DOHH2 (cell line): ENCODE measurements at regions not wholly inside any gene's neighbourhood (a gene's known extent, or its start where the extent isn't known, plus 50 kb on each side); places are given as distances from the start of the nearest gene placed in this dataset.

ENCODE experiments used
- H3F3A ChIP-seq: fragments of 200-600 bp; sonication (generic), shearing (Covaris generic); 2 replicates; pipeline ENCODE4 v1.6.0; 2016; ENCODE audit warnings: antibody characterized with exemption, mild to moderate bottlenecking; ENCODE audit not compliant: control insufficient read depth, insufficient read depth
- H3K27ac ChIP-seq: fragments of 200-600 bp; sonication (generic); 2 replicates; pipeline ENCODE4 v1.5.1; 2014; ENCODE audit warnings: low read depth, mild to moderate bottlenecking, low read length, moderate library complexity
- H3K27me3 ChIP-seq: fragments of 200-600 bp; sonication (generic); 2 replicates; pipeline ENCODE4 v1.6.1; 2014; ENCODE audit warnings: mild to moderate bottlenecking, low read length, mixed read lengths; ENCODE audit not compliant: control insufficient read depth
- H3K36me3 ChIP-seq: fragments of 200-600 bp; sonication (generic); 2 replicates; pipeline ENCODE4 v1.6.1; 2014; ENCODE audit warnings: mild to moderate bottlenecking, low read length, moderate library complexity, mixed read lengths; ENCODE audit not compliant: control insufficient read depth
- H3K4me1 ChIP-seq: fragments of 200-600 bp; sonication (generic); 2 replicates; pipeline ENCODE4 v1.6.1; 2014; ENCODE audit warnings: mild to moderate bottlenecking, low read length, mixed read lengths; ENCODE audit not compliant: control insufficient read depth
- H3K4me2 ChIP-seq: fragments of 200-600 bp; sonication (generic); 2 replicates; pipeline ENCODE4 v1.6.0; 2014; ENCODE audit warnings: mild to moderate bottlenecking, low read length, moderate library complexity
- H3K4me3 ChIP-seq: fragments of 200-600 bp; sonication (generic); 2 replicates; pipeline ENCODE4 v1.5.1; 2014; ENCODE audit warnings: mild to moderate bottlenecking, low read length, mixed read lengths
- H3K79me2 ChIP-seq: fragments of 200-600 bp; sonication (generic); 2 replicates; pipeline ENCODE4 v1.6.1; 2014; ENCODE audit warnings: mild to moderate bottlenecking, low read length, mixed read lengths; ENCODE audit not compliant: control insufficient read depth
- H3K9me2 ChIP-seq: fragments of 200-600 bp; sonication (generic); replicated peaks from 2 replicates; pipeline ENCODE4 v1.6.1; 2014; ENCODE audit warnings: mild to moderate bottlenecking, low read length, mixed read lengths; ENCODE audit not compliant: control insufficient read depth
- H3K9me3 ChIP-seq: fragments of 200-600 bp; sonication (generic); 2 replicates; pipeline ENCODE4 v1.6.1; 2014; ENCODE audit warnings: antibody characterized with exemption, low read length, mixed read lengths; ENCODE audit not compliant: control insufficient read depth, insufficient read depth
- H4K20me1 ChIP-seq: fragments of 200-600 bp; sonication (generic); 2 replicates; pipeline ENCODE4 v1.6.0; 2014; ENCODE audit warnings: low read depth, mild to moderate bottlenecking, antibody characterized with exemption, low read length, moderate library complexity; ENCODE audit not compliant: control insufficient read depth, insufficient read depth
- EZH2phosphoT487 ChIP-seq: fragments of 200-600 bp; sonication (generic); IDR thresholded peaks from 2 replicates; pipeline ENCODE4 v1.6.1; 2017; ENCODE audit warnings: borderline replicate concordance, mild to moderate bottlenecking, antibody characterized with exemption, low read length, moderate library complexity, mixed read lengths
- TF ChIP-seq, protein P1 (sequence below): fragments of 200-600 bp; sonication (generic); IDR thresholded peaks from one replicate; pipeline ENCODE4 v1.5.1; 2014; ENCODE audit warnings: antibody characterized with exemption, mild to moderate bottlenecking, low read depth, low read length; ENCODE audit not compliant: poor library complexity, severe bottlenecking

DNA sequence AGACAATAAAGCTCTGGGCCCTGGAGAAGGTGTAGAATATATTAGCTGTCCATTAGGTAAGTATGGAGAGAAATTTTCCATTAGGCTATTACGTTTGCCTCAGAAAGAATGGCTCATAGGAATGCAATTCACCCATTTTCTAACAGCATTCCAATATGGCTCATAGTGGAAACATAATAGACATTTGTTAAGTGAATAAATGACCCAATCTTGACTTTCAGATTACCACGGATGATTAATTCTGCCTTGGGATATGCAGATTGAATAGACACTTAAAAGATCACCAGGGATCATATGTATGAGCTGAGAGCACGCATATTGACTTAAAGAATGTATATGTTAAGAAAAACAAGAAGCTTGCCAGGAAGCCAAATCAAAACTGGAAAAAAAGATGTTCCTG lies 209.1 kb upstream of the CDYL start:
- no peaks in the 10 kb centered on the region for H3K79me2 ChIP-seq
- no peak overlapping the region for H3K27ac ChIP-seq
- TF ChIP-seq EZH2phosphoT487: no peak
- TF ChIP-seq, protein P1, sequence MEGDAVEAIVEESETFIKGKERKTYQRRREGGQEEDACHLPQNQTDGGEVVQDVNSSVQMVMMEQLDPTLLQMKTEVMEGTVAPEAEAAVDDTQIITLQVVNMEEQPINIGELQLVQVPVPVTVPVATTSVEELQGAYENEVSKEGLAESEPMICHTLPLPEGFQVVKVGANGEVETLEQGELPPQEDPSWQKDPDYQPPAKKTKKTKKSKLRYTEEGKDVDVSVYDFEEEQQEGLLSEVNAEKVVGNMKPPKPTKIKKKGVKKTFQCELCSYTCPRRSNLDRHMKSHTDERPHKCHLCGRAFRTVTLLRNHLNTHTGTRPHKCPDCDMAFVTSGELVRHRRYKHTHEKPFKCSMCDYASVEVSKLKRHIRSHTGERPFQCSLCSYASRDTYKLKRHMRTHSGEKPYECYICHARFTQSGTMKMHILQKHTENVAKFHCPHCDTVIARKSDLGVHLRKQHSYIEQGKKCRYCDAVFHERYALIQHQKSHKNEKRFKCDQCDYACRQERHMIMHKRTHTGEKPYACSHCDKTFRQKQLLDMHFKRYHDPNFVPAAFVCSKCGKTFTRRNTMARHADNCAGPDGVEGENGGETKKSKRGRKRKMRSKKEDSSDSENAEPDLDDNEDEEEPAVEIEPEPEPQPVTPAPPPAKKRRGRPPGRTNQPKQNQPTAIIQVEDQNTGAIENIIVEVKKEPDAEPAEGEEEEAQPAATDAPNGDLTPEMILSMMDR: no peak
- no peaks in the 10 kb centered on the region for H4K20me1 ChIP-seq
- H3F3A ChIP-seq: no peaks in the 10 kb centered on the region
- H3K36me3 ChIP-seq: no peaks in the 10 kb centered on the region
- no peaks in the 10 kb centered on the region for H3K4me1 ChIP-seq
- H3K27me3 ChIP-seq: 0 out of 2 replicates have a peak, but pooled peaks cover 2% of the 10 kb centered on the region
- no peak overlapping the region for H3K4me2 ChIP-seq
- H3K9me3 ChIP-seq: peaks cover 3% of the 10 kb centered on the region; the same call in 1 of the 2 replicates
- H3K4me3 ChIP-seq: no peak overlapping the region
- H3K9me2 ChIP-seq: no peaks in the 10 kb centered on the region

DNA sequence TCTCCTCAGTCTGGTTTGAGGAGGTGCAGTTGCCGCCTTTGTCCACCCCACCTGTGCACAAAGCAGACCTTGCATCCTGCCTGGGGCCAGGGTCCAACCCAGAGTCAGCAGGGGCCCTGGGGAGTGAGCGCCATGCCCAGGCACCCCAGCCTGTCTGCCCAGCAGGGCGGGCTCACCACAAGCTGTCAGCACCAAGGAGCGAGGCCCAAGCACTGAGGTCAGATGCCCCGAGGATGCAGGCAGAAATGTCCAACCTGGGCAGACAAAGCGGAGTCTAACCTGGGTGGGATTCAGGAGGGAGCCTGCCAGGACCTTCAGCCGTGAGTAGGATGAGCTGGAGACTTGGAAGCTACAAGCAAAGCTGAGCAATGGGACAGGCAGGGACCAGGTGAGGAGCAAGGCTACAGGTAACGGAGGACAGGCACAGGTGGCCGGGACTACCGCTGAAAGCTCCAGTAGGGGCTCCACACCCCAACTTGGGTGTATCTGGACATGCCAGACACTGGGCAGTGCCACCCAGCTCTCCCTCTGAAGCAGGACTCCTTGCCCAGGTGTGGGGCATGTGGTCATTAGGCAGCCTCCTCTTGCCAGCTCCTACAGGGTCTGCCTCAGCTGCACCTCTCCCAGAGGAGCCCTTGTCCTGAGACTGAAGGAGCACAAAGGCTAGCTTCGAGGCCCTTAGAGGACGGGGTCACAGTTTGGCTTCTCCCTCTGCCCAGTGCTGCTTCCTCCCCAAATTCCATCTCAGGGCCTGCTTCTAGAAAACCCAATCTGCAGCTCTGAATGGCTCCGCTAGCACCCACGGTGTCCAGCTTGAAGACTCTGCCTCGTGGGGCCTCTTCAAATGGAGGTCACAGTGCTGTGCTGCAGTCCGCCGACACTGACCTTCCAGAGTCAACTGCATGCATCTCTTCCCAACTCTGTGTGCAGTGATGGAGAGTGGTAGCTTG lies 210.6 kb upstream of the CDYL start:
- no peak overlapping the region for H3K4me3 ChIP-seq
- H3K4me2 ChIP-seq: no peak overlapping the region
- no peaks in the 10 kb centered on the region for H3K9me2 ChIP-seq
- TF ChIP-seq, protein P1: no peak
- TF ChIP-seq EZH2phosphoT487: no peak
- H3K27me3 ChIP-seq: 0 out of 2 replicates have a peak, but pooled peaks cover 2% of the 10 kb centered on the region
- no peaks in the 10 kb centered on the region for H3F3A ChIP-seq
- H3K4me1 ChIP-seq: no peaks in the 10 kb centered on the region
- no peaks in the 10 kb centered on the region for H3K79me2 ChIP-seq
- no peaks in the 10 kb centered on the region for H3K36me3 ChIP-seq
- H4K20me1 ChIP-seq: no peaks in the 10 kb centered on the region
- no peaks in the 10 kb centered on the region for H3K9me3 ChIP-seq
- H3K27ac ChIP-seq: no peak overlapping the region

DNA sequence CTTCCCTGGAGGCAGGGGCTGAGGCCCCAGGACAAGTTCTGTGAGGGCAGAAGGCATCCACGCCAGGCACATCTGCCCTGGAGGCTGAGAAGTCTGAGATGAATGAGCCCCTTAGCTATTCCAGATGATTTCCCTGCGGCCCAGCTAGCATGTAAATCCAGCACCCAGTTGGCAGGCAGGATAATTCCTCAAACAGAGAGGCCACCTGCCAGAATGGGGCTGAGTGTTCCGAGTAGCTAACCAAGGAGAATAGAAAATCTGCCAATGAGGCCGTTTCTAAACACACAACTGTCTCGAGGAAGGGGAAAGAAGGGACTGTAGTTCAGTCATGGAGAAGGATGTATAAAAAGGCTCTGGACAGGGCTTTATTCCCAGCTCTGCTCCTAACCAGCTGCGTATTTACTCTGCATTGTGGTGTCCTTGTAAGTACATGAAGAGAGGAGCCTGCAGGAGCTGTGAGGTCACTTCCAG lies 211.4 kb upstream of the CDYL start:
- Histone ChIP-seq H3K4me1 (no peaks in the 10 kb centered on the region), H3F3A (no peaks in the 10 kb centered on the region), H4K20me1 (no peaks in the 10 kb centered on the region), H3K9me3 (no peaks in the 10 kb centered on the region), H3K4me3 (no peak overlapping the region), H3K27me3 (0 out of 2 replicates have a peak, but pooled peaks cover 2% of the 10 kb centered on the region), H3K9me2 (no peaks in the 10 kb centered on the region), H3K36me3 (no peaks in the 10 kb centered on the region), H3K79me2 (no peaks in the 10 kb centered on the region), H3K4me2 (no peak overlapping the region), H3K27ac (no peak overlapping the region)
- TF ChIP-seq, protein P1: no peak
- no peak for TF ChIP-seq EZH2phosphoT487
